GM19455 (cell line): ENCODE measurements at regions not wholly inside any gene's neighbourhood (a gene's known extent, or its start where the extent isn't known, plus 50 kb on each side); places are given as distances from the start of the nearest gene placed in this dataset.

ENCODE experiments used
- ATAC-seq: cut with Tn5 transposase; IDR thresholded peaks from one replicate; pipeline ENCODE4 v1.9.1; 2021; ENCODE audit not compliant: unreplicated experiment

- no peak for ATAC-seq
Observed at GRCh38 chrX:82070948-82071347, 869.0 kb downstream of the SH3BGRL start.

- ATAC-seq, result no peak
Observed at GRCh38 chrX:82081027-82081426, 879.1 kb downstream of the SH3BGRL start.

GRCh38 chrX:82087699-82088098 lies 885.8 kb downstream of the SH3BGRL start:
- no peak for ATAC-seq

- no peak for ATAC-seq
Observed at GRCh38 chrX:82092307-82092706, 890.4 kb downstream of the SH3BGRL start.

- no peak for ATAC-seq
Observed at GRCh38 chrX:82125103-82125502, 923.2 kb downstream of the SH3BGRL start.

GRCh38 chrX:82127228-82128123 lies 925.6 kb downstream of the SH3BGRL start:
- peak; percentile 61 for ATAC-seq

GRCh38 chrX:82134378-82134777 lies 932.5 kb downstream of the SH3BGRL start:
- ATAC-seq, result no peak

GRCh38 chrX:82141942-82142341 lies 940.0 kb downstream of the SH3BGRL start:
- no peak for ATAC-seq

GRCh38 chrX:82161195-82161594 lies 959.3 kb downstream of the SH3BGRL start:
- no peak for ATAC-seq

- no peak for ATAC-seq
Observed at GRCh38 chrX:82163701-82164100, 961.8 kb downstream of the SH3BGRL start.

- no peak for ATAC-seq
Observed at GRCh38 chrX:82196866-82197265, 995.0 kb downstream of the SH3BGRL start.

GRCh38 chrX:82208975-82209374 lies 1007.1 kb downstream of the SH3BGRL start:
- ATAC-seq, result no peak

- ATAC-seq, result no peak
Observed at GRCh38 chrX:82218361-82218760, 1016.5 kb downstream of the SH3BGRL start.

- ATAC-seq, result no peak
Observed at GRCh38 chrX:82219129-82219528, 1017.2 kb downstream of the SH3BGRL start.

- ATAC-seq, result no peak
Observed at GRCh38 chrX:82224961-82225360, 1023.1 kb downstream of the SH3BGRL start.

GRCh38 chrX:82230013-82230412 lies 1028.1 kb downstream of the SH3BGRL start:
- no peak for ATAC-seq

- ATAC-seq, result no peak
Observed at GRCh38 chrX:82232679-82233078, 1030.8 kb downstream of the SH3BGRL start.

GRCh38 chrX:82237328-82237727 lies 1035.4 kb downstream of the SH3BGRL start:
- ATAC-seq, result no peak
